Osteocyte (in vitro differentiated cells): ENCODE measurements at regions not wholly inside any gene's neighbourhood (a gene's known extent, or its start where the extent isn't known, plus 50 kb on each side); places are given as distances from the start of the nearest gene placed in this dataset.
"Not testable (repeated sequence)": the region's sequence is repeated elsewhere in the genome, so short reads cannot be mapped to it uniquely, and the experiment has no call there.

Experiments used
- DNase-seq: peaks from one replicate; pipeline ENCODE4 v3.0.0; 2021; ENCODE audit warnings: mixed read lengths; ENCODE audit not compliant: unreplicated experiment; ENCODE audit errors: extremely low spot score
- H3K27ac Mint-ChIP-seq: one replicate; pipeline ENCODE4 v1.8.0; 2021; ENCODE audit warnings: mild to moderate bottlenecking, mixed read lengths; ENCODE audit not compliant: unreplicated experiment
- H3K27me3 Mint-ChIP-seq: one replicate; pipeline ENCODE4 v1.8.0; 2021; ENCODE audit warnings: mixed read lengths; ENCODE audit not compliant: unreplicated experiment
- H3K36me3 Mint-ChIP-seq: one replicate; pipeline ENCODE4 v1.8.0; 2021; ENCODE audit warnings: mixed read lengths; ENCODE audit not compliant: unreplicated experiment
- H3K4me1 Mint-ChIP-seq: one replicate; pipeline ENCODE4 v1.8.0; 2021; ENCODE audit warnings: mixed read lengths; ENCODE audit not compliant: unreplicated experiment
- H3K4me3 Mint-ChIP-seq: one replicate; pipeline ENCODE4 v1.8.0; 2021; ENCODE audit warnings: mild to moderate bottlenecking, moderate library complexity, mixed read lengths; ENCODE audit not compliant: unreplicated experiment
- H3K9me3 Mint-ChIP-seq: one replicate; pipeline ENCODE4 v1.8.0; 2021; ENCODE audit warnings: mixed read lengths; ENCODE audit not compliant: unreplicated experiment
- CTCF ChIP-seq: fragments of 200-600 bp; sonication (generic); IDR thresholded peaks from 2 replicates; pipeline ENCODE4 v1.5.0; 2021; ENCODE audit warnings: antibody characterized with exemption, mild to moderate bottlenecking, moderate library complexity

GRCh38 chr18:11467611-11468010, 141.8 kb upstream of the SLC35G4 start:
- H3K4me3 Mint-ChIP-seq, result no peak overlapping the region
- H3K4me1 Mint-ChIP-seq, result no peaks in the 10 kb centered on the region
- TF ChIP-seq CTCF, result no peak
- H3K36me3 Mint-ChIP-seq, result no peaks in the 10 kb centered on the region
- peaks cover 2% of the 10 kb centered on the region for H3K27me3 Mint-ChIP-seq
- H3K9me3 Mint-ChIP-seq, result no peaks in the 10 kb centered on the region
- H3K27ac Mint-ChIP-seq, result no peak overlapping the region
- no peak for DNase-seq

DNA sequence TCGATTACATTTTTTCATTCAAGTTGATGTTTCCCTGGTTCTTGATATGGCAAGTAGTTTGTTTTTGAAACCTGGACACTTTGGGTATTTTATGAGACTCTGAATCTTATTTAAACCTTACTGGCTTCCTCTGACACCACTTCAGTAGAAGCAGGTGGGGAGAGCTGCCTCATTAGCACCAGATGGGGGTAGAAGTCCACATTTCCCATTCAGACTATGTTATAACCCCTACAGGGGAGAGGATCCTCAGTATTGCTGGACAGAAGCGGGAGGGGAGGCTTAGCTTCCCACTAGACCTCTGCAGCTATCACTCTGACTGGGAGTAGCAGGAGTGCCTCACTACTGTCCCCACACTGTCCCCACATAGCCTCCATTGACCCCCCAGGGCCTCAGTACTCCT, 145.3 kb upstream of the SLC35G4 start:
- H3K36me3 Mint-ChIP-seq, result no peaks in the 10 kb centered on the region
- no peak for DNase-seq
- H3K27ac Mint-ChIP-seq, result no peak overlapping the region
- no peaks in the 10 kb centered on the region for H3K27me3 Mint-ChIP-seq
- no peak overlapping the region for H3K4me3 Mint-ChIP-seq
- H3K9me3 Mint-ChIP-seq, result no peaks in the 10 kb centered on the region
- TF ChIP-seq CTCF, result no peak
- no peaks in the 10 kb centered on the region for H3K4me1 Mint-ChIP-seq

DNA sequence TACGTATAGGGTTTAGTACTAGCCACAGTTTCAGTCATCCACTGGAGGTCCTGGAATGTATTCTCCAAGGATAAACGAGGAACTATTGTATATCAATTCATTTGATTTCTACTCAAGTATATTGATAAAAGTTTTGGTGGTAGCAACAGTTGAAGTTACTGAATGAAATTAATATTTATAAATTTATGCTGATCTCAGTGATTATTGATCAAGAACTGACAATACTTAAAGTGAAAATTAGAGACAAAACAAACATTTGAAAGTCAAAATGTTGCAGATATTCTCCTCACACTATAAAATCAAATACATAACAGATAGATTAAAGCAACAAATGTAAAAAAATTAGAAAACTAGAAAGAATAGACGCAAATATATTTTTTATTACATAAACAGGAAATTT, 150.9 kb upstream of the SLC35G4 start:
- no peak for DNase-seq
- no peak for TF ChIP-seq CTCF
- Mint-ChIP-seq H3K4me3 (no peak overlapping the region), H3K36me3 (no peaks in the 10 kb centered on the region), H3K9me3 (no peaks in the 10 kb centered on the region), H3K4me1 (no peaks in the 10 kb centered on the region), H3K27ac (no peak overlapping the region), H3K27me3 (no peaks in the 10 kb centered on the region)

- not testable (repeated sequence) for DNase-seq, H3K4me1 Mint-ChIP-seq, H3K27me3 Mint-ChIP-seq, H3K36me3 Mint-ChIP-seq, H3K4me3 Mint-ChIP-seq, H3K27ac Mint-ChIP-seq, H3K9me3 Mint-ChIP-seq
These were observed 151.5 kb upstream of the SLC35G4 start for GRCh38 chr18:11457853-11458252.

DNA sequence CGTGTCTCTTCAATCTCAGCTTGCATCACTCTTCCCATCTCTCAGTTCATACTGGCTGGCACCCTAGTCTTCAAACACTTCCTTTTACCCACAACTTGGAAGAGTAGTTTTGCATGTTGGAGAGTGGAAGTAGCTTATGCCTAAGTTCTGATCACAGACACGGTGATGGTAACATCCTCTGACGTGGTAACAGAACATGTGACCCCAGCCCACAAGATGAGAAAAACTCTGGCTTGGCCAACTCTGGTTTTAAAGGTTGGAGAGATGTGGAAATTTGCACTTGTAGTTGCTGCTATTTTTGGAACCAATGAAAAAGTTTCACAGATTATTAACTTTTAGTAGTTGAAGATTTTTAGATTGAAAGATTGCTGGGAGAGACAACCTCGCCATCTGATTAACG, 155.4 kb upstream of the SLC35G4 start:
- Mint-ChIP-seq H3K4me1 (no peaks in the 10 kb centered on the region), H3K27me3 (no peaks in the 10 kb centered on the region), H3K27ac (no peak overlapping the region), H3K36me3 (no peaks in the 10 kb centered on the region), H3K4me3 (no peak overlapping the region), H3K9me3 (peaks cover 10% of the 10 kb centered on the region)
- no peak for DNase-seq
- TF ChIP-seq CTCF, result no peak

GRCh38 chr18:11444169-11444568, 165.2 kb upstream of the SLC35G4 start:
- H3K4me3 Mint-ChIP-seq, result not testable (repeated sequence)
- peaks cover 11% of the 10 kb centered on the region for H3K9me3 Mint-ChIP-seq

More at GRCh38 chr18:11444169-11444568, 165.2 kb upstream of the SLC35G4 start:
- H3K36me3 Mint-ChIP-seq, H3K27ac Mint-ChIP-seq, H3K27me3 Mint-ChIP-seq, DNase-seq, H3K4me1 Mint-ChIP-seq: not testable (repeated sequence)
